Keratinocyte (primary cell): ENCODE measurements at regions not wholly inside any gene's neighbourhood (a gene's known extent, or its start where the extent isn't known, plus 50 kb on each side); places are given as distances from the start of the nearest gene placed in this dataset.

Source experiments
- EZH2 ChIP-seq: IDR thresholded peaks from one replicate; pipeline ENCODE4 v1.6.1; 2012; ENCODE audit warnings: inconsistent platforms, mild to moderate bottlenecking, low read length, moderate library complexity
- TF ChIP-seq, protein P1 (sequence below), 3 experiments: IDR thresholded peaks in 1 of 3; conservative IDR thresholded peaks in 1 of 3; optimal IDR thresholded peaks in 1 of 3; 2 replicates in 2 of 3; 3 replicates in 1 of 3; pipeline versions ENCODE3 to v1.5.1; 2011; ENCODE audit warnings: low read length in 3 of 3, mild to moderate bottlenecking in 3 of 3, moderate library complexity in 2 of 3, control low read depth in 1 of 3, inconsistent platforms in 1 of 3; ENCODE audit not compliant: insufficient read depth in 2 of 3; ENCODE audit errors: extremely low read depth in 1 of 3

DNA sequence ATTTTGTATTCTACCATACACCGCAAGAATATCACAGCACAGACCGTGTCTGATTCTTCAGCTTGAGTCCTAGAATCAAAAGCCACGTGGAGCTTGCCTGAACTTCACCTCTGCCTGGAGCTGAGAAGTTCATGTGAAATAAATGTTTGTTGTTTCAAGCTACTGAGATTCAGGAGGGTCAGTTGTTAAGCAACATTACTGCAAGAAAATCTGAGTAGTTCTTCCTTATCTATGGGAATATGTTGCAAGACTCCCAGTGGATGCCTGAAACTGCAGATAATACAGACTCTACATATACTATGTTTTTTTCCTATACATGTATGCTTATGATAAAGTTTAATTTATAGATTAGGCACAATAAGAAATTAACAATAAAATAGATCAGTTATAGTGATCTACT lies 995.3 kb downstream of the TBC1D22A start:
- TF ChIP-seq, protein P1, sequence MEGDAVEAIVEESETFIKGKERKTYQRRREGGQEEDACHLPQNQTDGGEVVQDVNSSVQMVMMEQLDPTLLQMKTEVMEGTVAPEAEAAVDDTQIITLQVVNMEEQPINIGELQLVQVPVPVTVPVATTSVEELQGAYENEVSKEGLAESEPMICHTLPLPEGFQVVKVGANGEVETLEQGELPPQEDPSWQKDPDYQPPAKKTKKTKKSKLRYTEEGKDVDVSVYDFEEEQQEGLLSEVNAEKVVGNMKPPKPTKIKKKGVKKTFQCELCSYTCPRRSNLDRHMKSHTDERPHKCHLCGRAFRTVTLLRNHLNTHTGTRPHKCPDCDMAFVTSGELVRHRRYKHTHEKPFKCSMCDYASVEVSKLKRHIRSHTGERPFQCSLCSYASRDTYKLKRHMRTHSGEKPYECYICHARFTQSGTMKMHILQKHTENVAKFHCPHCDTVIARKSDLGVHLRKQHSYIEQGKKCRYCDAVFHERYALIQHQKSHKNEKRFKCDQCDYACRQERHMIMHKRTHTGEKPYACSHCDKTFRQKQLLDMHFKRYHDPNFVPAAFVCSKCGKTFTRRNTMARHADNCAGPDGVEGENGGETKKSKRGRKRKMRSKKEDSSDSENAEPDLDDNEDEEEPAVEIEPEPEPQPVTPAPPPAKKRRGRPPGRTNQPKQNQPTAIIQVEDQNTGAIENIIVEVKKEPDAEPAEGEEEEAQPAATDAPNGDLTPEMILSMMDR (optimal IDR thresholded peaks at IDR 0.05 in 1 of 3, IDR thresholded peaks at IDR 0.05 in 1 of 3, conservative IDR thresholded peaks at IDR 0.05 in 1 of 3; ENCODE audit: extremely low read depth in 1 of 3, insufficient read depth in 2 of 3, low read length in 3 of 3), result no peak
- no peak for TF ChIP-seq EZH2
